ENCODE measurements at regions not wholly inside any gene's neighbourhood (a gene's known extent, or its start where the extent isn't known, plus 50 kb on each side); places are given as distances from the start of the nearest gene placed in this dataset.

DNA sequence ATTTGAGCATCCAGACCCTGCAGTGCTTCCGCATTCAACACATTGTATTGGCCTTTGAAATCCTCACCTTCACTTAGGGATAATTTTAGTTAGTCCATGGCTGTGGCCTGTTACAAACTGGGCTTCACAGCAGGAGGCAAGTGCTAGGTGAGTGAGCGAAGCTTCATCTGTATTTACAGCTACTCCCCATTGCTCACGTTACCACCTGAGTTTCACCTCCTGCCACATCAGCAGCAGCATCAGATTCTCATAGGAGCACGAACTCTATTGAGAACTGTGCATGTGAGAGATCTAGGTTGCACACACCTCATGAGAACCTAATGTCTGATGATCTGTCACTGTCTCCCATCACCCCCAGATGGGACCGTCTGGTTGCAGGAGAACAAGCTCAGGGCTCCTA lies 222.1 kb upstream of the NR2F2 start:
- Histone ChIP-seq H3K4me3 (no peak overlapping the region), H3K4me1 (ENCODE audit: low read depth) (no peaks in the 10 kb centered on the region), H3K27me3 (peaks cover 10% of the 10 kb centered on the region), H3K27ac (no peak overlapping the region), H3K36me3 (no peaks in the 10 kb centered on the region), H3K9me3 (ENCODE audit: low read depth) (no peaks in the 10 kb centered on the region)
- TF ChIP-seq CTCF (IDR thresholded peaks at IDR 0.05; ENCODE audit: low read depth, low read length): no peak
- DNase-seq (ENCODE audit: low read depth in 1 of 2, low spot score in 1 of 2): no peak

GRCh38 chr15:96109820-96110219 lies 220.7 kb upstream of the NR2F2 start:
- no peak for TF ChIP-seq CTCF (IDR thresholded peaks at IDR 0.05; ENCODE audit: low read depth, low read length)
- no peak for DNase-seq (ENCODE audit: low read depth in 1 of 2, low spot score in 1 of 2)
- Histone ChIP-seq H3K36me3 (no peaks in the 10 kb centered on the region), H3K9me3 (ENCODE audit: low read depth) (no peaks in the 10 kb centered on the region), H3K27me3 (peaks cover 10% of the 10 kb centered on the region), H3K4me1 (ENCODE audit: low read depth) (no peaks in the 10 kb centered on the region), H3K27ac (no peak overlapping the region), H3K4me3 (no peak overlapping the region)

DNA sequence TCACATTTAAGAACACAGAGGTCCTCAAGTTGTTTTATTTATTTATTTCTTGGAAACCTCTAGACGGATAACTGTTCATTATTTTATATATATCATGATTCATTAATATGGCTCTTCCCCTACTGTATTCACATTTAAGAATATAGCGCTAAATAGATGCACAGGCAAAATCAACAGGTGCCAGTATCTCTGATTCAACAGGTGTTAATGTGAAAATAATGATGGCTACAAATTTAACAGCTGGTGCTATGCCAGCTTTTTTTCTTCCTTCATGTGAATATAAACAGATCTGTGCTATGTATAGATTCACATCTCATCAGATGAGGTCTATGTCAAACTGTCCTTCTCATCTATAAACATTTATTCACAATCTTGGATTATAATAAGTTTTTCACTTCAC lies 218.5 kb upstream of the NR2F2 start:
- H3K27me3 ChIP-seq: peaks cover 10% of the 10 kb centered on the region
- DNase-seq (ENCODE audit: low read depth in 1 of 2, low spot score in 1 of 2): no peak
- no peaks in the 10 kb centered on the region for H3K4me1 ChIP-seq (ENCODE audit: low read depth)
- H3K36me3 ChIP-seq: no peaks in the 10 kb centered on the region
- no peak overlapping the region for H3K27ac ChIP-seq
- no peaks in the 10 kb centered on the region for H3K9me3 ChIP-seq (ENCODE audit: low read depth)
- H3K4me3 ChIP-seq: no peak overlapping the region
- TF ChIP-seq CTCF (IDR thresholded peaks at IDR 0.05; ENCODE audit: low read depth, low read length): no peak

DNA sequence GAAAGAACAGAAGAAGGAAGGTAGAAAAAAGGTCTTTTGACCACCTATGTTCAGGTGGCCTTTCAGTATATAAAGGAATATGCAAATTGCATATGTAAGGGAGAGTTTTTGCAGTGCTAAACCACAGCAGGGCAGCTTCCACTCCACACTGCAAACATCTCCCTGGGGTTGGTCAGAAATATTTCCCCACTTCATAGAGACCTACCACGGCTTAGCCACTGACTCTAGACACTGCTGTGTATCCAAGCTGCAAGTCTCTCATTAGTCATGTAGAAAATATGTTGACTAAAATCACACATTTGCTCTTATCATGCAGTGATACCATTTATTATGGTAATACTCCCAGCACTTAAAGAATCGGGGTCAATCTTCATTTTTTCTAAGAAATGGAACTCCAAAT lies 214.9 kb upstream of the NR2F2 start:
- no peak for TF ChIP-seq CTCF (IDR thresholded peaks at IDR 0.05; ENCODE audit: low read depth, low read length)
- H3K4me3 ChIP-seq: no peak overlapping the region
- no peak overlapping the region for H3K27ac ChIP-seq
- no peaks in the 10 kb centered on the region for H3K9me3 ChIP-seq (ENCODE audit: low read depth)
- peaks cover 4% of the 10 kb centered on the region for H3K4me1 ChIP-seq (ENCODE audit: low read depth)
- peak in 1 of 2 donors; percentile 68 for DNase-seq (ENCODE audit: low read depth in 1 of 2, low spot score in 1 of 2)
- H3K27me3 ChIP-seq: peaks cover 10% of the 10 kb centered on the region
- no peaks in the 10 kb centered on the region for H3K36me3 ChIP-seq

- Histone ChIP-seq H3K36me3 (no peaks in the 10 kb centered on the region), H3K4me3 (no peak overlapping the region), H3K27me3 (no peaks in the 10 kb centered on the region), H3K27ac (no peak overlapping the region), H3K9me3 (ENCODE audit: low read depth) (no peaks in the 10 kb centered on the region), H3K4me1 (ENCODE audit: low read depth) (peaks cover 10% of the 10 kb centered on the region)
- no peak for DNase-seq (ENCODE audit: low read depth in 1 of 2, low spot score in 1 of 2)
- no peak for TF ChIP-seq CTCF (IDR thresholded peaks at IDR 0.05; ENCODE audit: low read depth, low read length)
Measured at GRCh38 chr15:96117270-96117669, 213.2 kb upstream of the NR2F2 start.

GRCh38 chr15:96119734-96120133 lies 210.8 kb upstream of the NR2F2 start:
- TF ChIP-seq CTCF (IDR thresholded peaks at IDR 0.05; ENCODE audit: low read depth, low read length): no peak
- peaks cover 23% of the 10 kb centered on the region for H3K4me1 ChIP-seq (ENCODE audit: low read depth)

More at GRCh38 chr15:96119734-96120133, 210.8 kb upstream of the NR2F2 start:
- DNase-seq (ENCODE audit: low read depth in 1 of 2, low spot score in 1 of 2): no peak
- H3K9me3 ChIP-seq (ENCODE audit: low read depth): no peaks in the 10 kb centered on the region
- no peaks in the 10 kb centered on the region for H3K27me3 ChIP-seq
- H3K36me3 ChIP-seq: no peaks in the 10 kb centered on the region
- H3K27ac ChIP-seq: no peak overlapping the region
- H3K4me3 ChIP-seq: no peak overlapping the region

Measured in cardiac muscle cell (in vitro differentiated cells and primary cell).